K562 (cell line): ENCODE measurements at regions not wholly inside any gene's neighbourhood (a gene's known extent, or its start where the extent isn't known, plus 50 kb on each side); places are given as distances from the start of the nearest gene placed in this dataset.

ENCODE experiments used
- CTCF ChIP-seq, 3 experiments: IDR thresholded peaks in 2 of 3; conservative IDR thresholded peaks in 1 of 3; 2 replicates each; pipeline ENCODE4 v1.5.1; 2011 to 2012; ENCODE audit warnings: low read length in 3 of 3, mild to moderate bottlenecking in 3 of 3, control low read depth in 2 of 3, improper control_type of control experiment in 1 of 3, inconsistent platforms in 1 of 3, low read depth in 1 of 3, mixed read lengths in 1 of 3, moderate library complexity in 1 of 3; ENCODE audit not compliant: insufficient read depth in 2 of 3
- POLR2AphosphoS5 ChIP-seq: IDR thresholded peaks from 2 replicates; pipeline ENCODE4 v1.6.1; 2011; ENCODE audit warnings: mild to moderate bottlenecking, low read depth, low read length, moderate library complexity; ENCODE audit not compliant: control insufficient read depth, insufficient read depth
- RNF219 ChIP-seq: fragments of 250-450 bp; sonication (Bioruptor Pico); IDR thresholded peaks from 2 replicates; pipeline ENCODE4 v1.5.0; 2022; ENCODE audit warnings: mild to moderate bottlenecking
- ZC3H4 ChIP-seq: sonication (generic); formaldehyde crosslinking; IDR thresholded peaks from 2 replicates; pipeline ENCODE4 v1.9.0; 2021; ENCODE audit warnings: missing genetic modification reagents, borderline replicate concordance
- ZNF134 ChIP-seq: fragments of 250-450 bp; sonication (Bioruptor Pico); conservative IDR thresholded peaks from 2 replicates; pipeline ENCODE4 v1.4.0; 2020

DNA sequence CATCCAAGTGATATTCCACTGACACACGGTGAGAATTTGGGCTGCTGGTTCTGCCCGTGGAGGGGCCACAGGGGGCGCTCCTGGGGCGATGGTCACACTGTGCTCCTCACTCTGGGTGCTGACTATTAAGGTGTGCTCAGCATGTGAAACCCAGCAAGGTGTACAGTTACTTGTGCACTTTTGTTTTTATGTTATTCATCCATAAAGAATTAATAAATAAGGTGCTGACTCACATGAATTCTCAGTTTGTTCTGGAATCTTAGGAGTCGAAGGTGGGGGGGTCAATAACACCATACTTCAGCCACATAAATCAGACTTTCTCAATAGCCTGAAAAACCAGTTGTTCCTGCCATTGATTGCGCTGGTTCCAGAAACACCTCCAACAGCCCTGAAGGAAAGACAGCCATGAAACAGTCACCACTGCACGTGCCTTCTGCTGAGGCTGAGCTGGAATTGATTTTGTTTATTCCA lies 53.5 kb upstream of the SPATA12 start:
- peak; percentile 52 to 77 (median 62) for TF ChIP-seq CTCF (IDR thresholded peaks at IDR 0.05 in 2 of 3, conservative IDR thresholded peaks at IDR 0.05 in 1 of 3; ENCODE audit: insufficient read depth in 2 of 3, low read depth in 1 of 3, low read length in 3 of 3)
- TF ChIP-seq ZC3H4 (CRISPR knock-in tag) = no peak
- no peak for TF ChIP-seq RNF219 (CRISPR knock-in tag)
- TF ChIP-seq POLR2AphosphoS5 = no peak
- TF ChIP-seq ZNF134 (CRISPR knock-in tag) = no peak
